ENCODE measurements at regions not wholly inside any gene's neighbourhood (a gene's known extent, or its start where the extent isn't known, plus 50 kb on each side); places are given as distances from the start of the nearest gene placed in this dataset.

GRCh38 chr14:43877351-43877960, 629.6 kb downstream of the FSCB start:
- Histone ChIP-seq H3K4me1 (ENCODE audit: control insufficient read depth, insufficient read depth, low read length) (no peaks in the 10 kb centered on the region), H2AK9ac (replicated peaks; ENCODE audit: low read depth, low read length, poor library complexity) (no peak overlapping the region), H2BK5ac (ENCODE audit: low read depth, low read length, poor library complexity, severe bottlenecking) (no peak overlapping the region), H3K4me3 (ENCODE audit: insufficient read depth, low read depth, low read length) (no peak overlapping the region), H3K56ac (ENCODE audit: extremely low read depth, insufficient read depth, low read length) (no peak overlapping the region), H3K18ac (ENCODE audit: low read depth, low read length) (no peak overlapping the region), H3K14ac (replicated peaks; ENCODE audit: low read depth, low read length) (no peak overlapping the region), H2BK120ac (ENCODE audit: low read depth, low read length) (no peak overlapping the region), H3K27ac (ENCODE audit: insufficient read depth, low read length) (no peak overlapping the region), H3K36me3 (ENCODE audit: control insufficient read depth, insufficient read depth, low read length) (no peaks in the 10 kb centered on the region), H3K9ac (ENCODE audit: low read depth, low read length) (no peak overlapping the region), H3K9me1 (ENCODE audit: insufficient read depth, low read length) (no peaks in the 10 kb centered on the region), H4K5ac (ENCODE audit: low read depth, low read length) (no peak overlapping the region), H2AK5ac (ENCODE audit: low read depth, low read length) (no peak overlapping the region), H4K91ac (ENCODE audit: insufficient read depth, low read depth, low read length) (no peak overlapping the region), H3K4me2 (ENCODE audit: low read depth, low read length) (no peak overlapping the region), H4K20me1 (ENCODE audit: insufficient read depth, low read length) (no peaks in the 10 kb centered on the region), H2BK20ac (ENCODE audit: low read depth, low read length) (no peak overlapping the region), H2BK15ac (ENCODE audit: low read depth, low read length) (no peak overlapping the region), H3K4ac (ENCODE audit: low read depth, low read length) (no peak overlapping the region), H3K9me3 (ENCODE audit: control insufficient read depth, insufficient read depth, low read length) (peaks cover 4% of the 10 kb centered on the region; the same call in 1 of the 2 replicates), H4K8ac (ENCODE audit: low read depth in 2 of 2, low read length in 2 of 2) (no peak overlapping the region), H3K79me1 (ENCODE audit: low read depth in 1 of 2, low read length in 2 of 2) (no peaks in the 10 kb centered on the region), H3K27me3 (ENCODE audit: control insufficient read depth, insufficient read depth, low read length) (no peaks in the 10 kb centered on the region), H3K23ac (ENCODE audit: low read depth, low read length) (no peak overlapping the region), H2AFZ (replicated peaks; ENCODE audit: low read length, poor library complexity) (no peak overlapping the region)
- intact Hi-C loops (cut with micrococcal nuclease) = no loop called here
- dilution Hi-C loops (cut with HindIII; ENCODE audit: low sequenced_read_pairs, unreplicated experiment) = no loop called here
- TF ChIP-seq MAZ (IDR thresholded peaks at IDR 0.05; ENCODE audit: borderline replicate concordance, low read depth, low read length) (no peak), POLR2A (IDR thresholded peaks at IDR 0.05; ENCODE audit: low read depth, low read length) (no peak)
- DNase-seq (no peak), ATAC-seq (ENCODE audit: low read depth) (no peak)
- POLR2A ChIA-PET (ENCODE audit: unreplicated experiment) = no interaction called here
- in situ Hi-C loops (cut with MboI; ENCODE audit: low sequenced_read_pairs) = no loop called here
- WGBS, 2 experiments (ENCODE audit: extremely low coverage in 2 of 2, insufficient read length in 1 of 2) = 0% methylated on average over 2 of the region's 3 CpGs; no CpG with 5 or more reads in 1 of the 2 experiments
- no TSS peak for BruUV-seq (replicated peaks)
- CTCF ChIA-PET = no interaction called here
